NB4 (cell line): ENCODE measurements at regions not wholly inside any gene's neighbourhood (a gene's known extent, or its start where the extent isn't known, plus 50 kb on each side); places are given as distances from the start of the nearest gene placed in this dataset.

Experiments
- DNase-seq: peaks from one replicate; pipeline ENCODE4 v3.0.0; 2010; ENCODE audit warnings: low read depth
- H3K4me3 ChIP-seq: one replicate; pipeline ENCODE4 v1.5.1; 2011; ENCODE audit warnings: mild to moderate bottlenecking, low read depth, low read length, moderate library complexity
- MYC ChIP-seq: IDR thresholded peaks from 2 replicates; pipeline ENCODE4 v1.6.1; 2011; ENCODE audit warnings: low read depth, low read length
- POLR2A ChIP-seq: IDR thresholded peaks from 2 replicates; pipeline ENCODE4 v1.6.1; 2011; ENCODE audit warnings: mild to moderate bottlenecking; ENCODE audit not compliant: insufficient read length; ENCODE audit errors: extremely low read depth
- TF ChIP-seq, protein P1 (sequence below): IDR thresholded peaks from one replicate; pipeline ENCODE4 v1.5.1; 2012; ENCODE audit warnings: low read depth, low read length
- TF ChIP-seq, protein P2 (sequence below): IDR thresholded peaks from 2 replicates; pipeline ENCODE4 v1.6.1; 2011; ENCODE audit warnings: low read depth, low read length

DNA sequence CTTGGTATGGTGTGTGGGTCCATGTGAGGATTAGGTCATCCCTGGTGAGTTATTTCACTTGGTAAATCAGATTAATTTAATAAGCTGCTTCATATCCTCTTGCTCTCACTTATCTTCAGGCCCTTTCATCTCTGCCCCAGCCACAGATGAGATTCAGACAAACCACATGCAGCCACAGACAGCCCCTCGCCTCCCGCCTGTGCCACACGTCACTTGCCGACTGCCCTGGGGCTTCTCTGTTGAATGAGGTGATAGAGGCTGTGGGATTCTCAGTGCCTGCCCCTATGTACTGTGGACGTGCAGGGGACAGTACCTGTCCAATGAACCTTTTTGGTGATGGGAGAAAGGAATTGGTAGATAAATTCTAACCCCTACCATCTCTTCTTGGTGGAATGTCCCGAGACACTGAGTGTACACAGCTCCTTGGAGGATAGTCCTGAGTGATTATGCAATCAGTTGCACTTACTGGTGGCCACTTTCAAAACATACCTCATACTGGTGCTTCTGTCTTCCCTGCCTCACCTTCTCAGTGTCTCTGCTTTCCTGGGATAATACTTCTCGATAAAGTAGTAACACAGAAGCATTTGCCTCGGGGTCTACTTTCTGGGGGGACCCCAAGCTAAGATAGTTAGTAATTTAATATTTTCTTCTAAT, 248.7 kb downstream of the TTC6 start:
- DNase-seq, result no peak
- no peak overlapping the region for H3K4me3 ChIP-seq
- TF ChIP-seq POLR2A (no peak), MYC (no peak)
- TF ChIP-seq, protein P1, sequence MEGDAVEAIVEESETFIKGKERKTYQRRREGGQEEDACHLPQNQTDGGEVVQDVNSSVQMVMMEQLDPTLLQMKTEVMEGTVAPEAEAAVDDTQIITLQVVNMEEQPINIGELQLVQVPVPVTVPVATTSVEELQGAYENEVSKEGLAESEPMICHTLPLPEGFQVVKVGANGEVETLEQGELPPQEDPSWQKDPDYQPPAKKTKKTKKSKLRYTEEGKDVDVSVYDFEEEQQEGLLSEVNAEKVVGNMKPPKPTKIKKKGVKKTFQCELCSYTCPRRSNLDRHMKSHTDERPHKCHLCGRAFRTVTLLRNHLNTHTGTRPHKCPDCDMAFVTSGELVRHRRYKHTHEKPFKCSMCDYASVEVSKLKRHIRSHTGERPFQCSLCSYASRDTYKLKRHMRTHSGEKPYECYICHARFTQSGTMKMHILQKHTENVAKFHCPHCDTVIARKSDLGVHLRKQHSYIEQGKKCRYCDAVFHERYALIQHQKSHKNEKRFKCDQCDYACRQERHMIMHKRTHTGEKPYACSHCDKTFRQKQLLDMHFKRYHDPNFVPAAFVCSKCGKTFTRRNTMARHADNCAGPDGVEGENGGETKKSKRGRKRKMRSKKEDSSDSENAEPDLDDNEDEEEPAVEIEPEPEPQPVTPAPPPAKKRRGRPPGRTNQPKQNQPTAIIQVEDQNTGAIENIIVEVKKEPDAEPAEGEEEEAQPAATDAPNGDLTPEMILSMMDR, result no peak
- TF ChIP-seq, protein P2, sequence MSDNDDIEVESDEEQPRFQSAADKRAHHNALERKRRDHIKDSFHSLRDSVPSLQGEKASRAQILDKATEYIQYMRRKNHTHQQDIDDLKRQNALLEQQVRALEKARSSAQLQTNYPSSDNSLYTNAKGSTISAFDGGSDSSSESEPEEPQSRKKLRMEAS, result no peak

DNA sequence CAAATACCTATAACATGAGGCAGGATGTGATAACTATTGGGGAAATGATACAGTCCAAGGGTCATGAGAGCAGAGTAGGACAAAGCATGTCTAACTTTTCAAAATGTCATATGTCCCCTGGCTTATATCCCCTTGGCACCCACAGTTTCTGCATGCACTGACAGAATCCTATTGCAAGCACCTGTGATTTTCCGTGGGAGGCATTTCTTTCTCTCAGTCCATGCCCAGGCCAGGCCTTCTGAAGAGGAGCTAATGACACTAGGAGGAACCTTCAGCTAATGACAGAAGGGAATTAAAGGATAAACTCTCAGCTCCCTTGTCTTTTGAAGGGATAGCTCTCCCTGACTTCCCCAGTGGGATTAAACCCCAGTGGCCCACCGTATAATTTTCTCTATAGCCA, 249.2 kb downstream of the TTC6 start:
- no peak for DNase-seq
- H3K4me3 ChIP-seq, result no peak overlapping the region
- TF ChIP-seq MYC, result no peak
- no peak for TF ChIP-seq POLR2A
- TF ChIP-seq, protein P1, result no peak
- TF ChIP-seq, protein P2, result no peak

DNA sequence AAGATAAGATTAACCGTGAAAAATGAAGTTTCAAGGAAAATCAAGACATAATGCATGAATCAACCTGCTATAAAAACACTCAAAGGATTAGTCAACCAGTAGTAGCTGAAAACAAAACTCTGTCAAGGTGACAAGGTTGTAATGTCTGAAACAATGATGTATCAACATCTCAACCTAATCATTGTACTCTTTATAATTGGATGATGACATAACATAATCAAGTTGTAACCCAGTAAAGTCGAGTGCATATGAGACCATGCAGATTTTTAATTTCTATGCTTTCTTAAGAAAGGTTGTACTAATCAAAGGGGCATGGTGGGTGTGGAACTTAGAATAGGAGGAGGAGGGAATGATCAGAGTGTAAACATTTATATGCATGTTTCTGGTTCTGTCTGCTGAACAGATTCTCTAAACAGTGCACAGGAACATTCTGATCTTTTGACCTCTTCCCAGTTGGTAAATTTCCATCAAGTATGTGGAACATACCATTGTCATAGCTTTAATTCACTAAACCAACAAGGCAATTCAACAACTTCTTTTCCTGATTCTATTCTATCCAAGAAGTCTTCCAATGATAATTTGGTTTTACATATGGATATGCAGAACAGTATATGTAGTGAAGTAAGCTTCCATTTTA, 253.7 kb downstream of the TTC6 start:
- DNase-seq, result no peak
- TF ChIP-seq MYC, result no peak
- TF ChIP-seq, protein P2, result no peak
- TF ChIP-seq, protein P1, result no peak
- no peak overlapping the region for H3K4me3 ChIP-seq

DNA sequence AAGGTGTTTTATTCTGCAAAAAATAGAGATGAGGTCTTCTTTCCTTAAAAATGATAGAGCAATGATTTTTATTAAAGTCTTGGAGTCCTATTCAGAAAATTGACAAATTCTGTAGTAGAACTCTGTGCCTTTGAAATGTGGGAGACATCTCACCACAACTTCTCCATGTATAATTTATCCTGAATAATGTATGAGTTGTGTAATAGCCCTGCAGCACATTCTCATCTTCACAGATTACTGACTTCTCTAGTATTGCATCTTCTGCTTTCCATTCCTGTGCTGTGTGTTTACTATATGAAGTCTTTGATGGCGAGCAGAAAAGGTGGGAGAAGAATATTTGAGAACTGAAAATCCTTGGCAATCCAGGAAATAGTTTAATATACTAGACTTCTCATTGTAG, 255.6 kb downstream of the TTC6 start:
- no peak overlapping the region for H3K4me3 ChIP-seq
- TF ChIP-seq, protein P2, result no peak
- TF ChIP-seq POLR2A (no peak), MYC (no peak)
- TF ChIP-seq, protein P1, result no peak
- DNase-seq, result no peak

DNA sequence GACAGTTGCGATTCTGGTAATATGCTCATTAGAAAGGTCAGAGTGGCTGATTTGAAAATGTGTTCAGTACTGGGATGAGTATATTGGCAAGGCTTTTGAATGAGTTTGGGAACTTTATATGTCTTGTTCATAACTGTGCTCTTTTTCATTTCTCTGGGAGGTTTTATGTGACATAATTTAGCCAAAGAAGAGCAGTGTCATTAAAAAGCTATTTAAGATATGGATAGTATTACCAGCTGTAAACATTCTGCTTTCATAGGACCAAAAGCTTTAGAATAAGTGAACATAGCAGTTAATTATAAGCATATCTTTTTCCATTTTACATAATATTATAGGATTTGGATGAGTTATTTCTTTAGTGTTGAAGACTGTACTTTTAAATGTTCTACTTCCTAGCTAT, 260.4 kb downstream of the TTC6 start:
- DNase-seq, result no peak
- TF ChIP-seq POLR2A, result no peak
- TF ChIP-seq, protein P1, result no peak
- TF ChIP-seq, protein P2, result no peak
- no peak for TF ChIP-seq MYC
- no peak overlapping the region for H3K4me3 ChIP-seq
